GM12891 (cell line): ENCODE measurements at regions not wholly inside any gene's neighbourhood (a gene's known extent, or its start where the extent isn't known, plus 50 kb on each side); places are given as distances from the start of the nearest gene placed in this dataset.

Experiments
- POLR2A ChIP-seq: IDR thresholded peaks from 2 replicates; pipeline ENCODE4 v1.6.1; 2011; ENCODE audit warnings: low read depth, low read length, control low read depth
- POLR2AphosphoS5 ChIP-seq: IDR thresholded peaks from 2 replicates; pipeline ENCODE4 v1.6.1; 2011; ENCODE audit warnings: low read depth, low read length, control low read depth
- SPI1 ChIP-seq: IDR thresholded peaks from 2 replicates; pipeline ENCODE4 v1.6.1; 2011; ENCODE audit warnings: low read depth, low read length, control low read depth
- TAF1 ChIP-seq: IDR thresholded peaks from 2 replicates; pipeline ENCODE4 v1.6.1; 2011; ENCODE audit warnings: low read depth, low read length, control low read depth

DNA sequence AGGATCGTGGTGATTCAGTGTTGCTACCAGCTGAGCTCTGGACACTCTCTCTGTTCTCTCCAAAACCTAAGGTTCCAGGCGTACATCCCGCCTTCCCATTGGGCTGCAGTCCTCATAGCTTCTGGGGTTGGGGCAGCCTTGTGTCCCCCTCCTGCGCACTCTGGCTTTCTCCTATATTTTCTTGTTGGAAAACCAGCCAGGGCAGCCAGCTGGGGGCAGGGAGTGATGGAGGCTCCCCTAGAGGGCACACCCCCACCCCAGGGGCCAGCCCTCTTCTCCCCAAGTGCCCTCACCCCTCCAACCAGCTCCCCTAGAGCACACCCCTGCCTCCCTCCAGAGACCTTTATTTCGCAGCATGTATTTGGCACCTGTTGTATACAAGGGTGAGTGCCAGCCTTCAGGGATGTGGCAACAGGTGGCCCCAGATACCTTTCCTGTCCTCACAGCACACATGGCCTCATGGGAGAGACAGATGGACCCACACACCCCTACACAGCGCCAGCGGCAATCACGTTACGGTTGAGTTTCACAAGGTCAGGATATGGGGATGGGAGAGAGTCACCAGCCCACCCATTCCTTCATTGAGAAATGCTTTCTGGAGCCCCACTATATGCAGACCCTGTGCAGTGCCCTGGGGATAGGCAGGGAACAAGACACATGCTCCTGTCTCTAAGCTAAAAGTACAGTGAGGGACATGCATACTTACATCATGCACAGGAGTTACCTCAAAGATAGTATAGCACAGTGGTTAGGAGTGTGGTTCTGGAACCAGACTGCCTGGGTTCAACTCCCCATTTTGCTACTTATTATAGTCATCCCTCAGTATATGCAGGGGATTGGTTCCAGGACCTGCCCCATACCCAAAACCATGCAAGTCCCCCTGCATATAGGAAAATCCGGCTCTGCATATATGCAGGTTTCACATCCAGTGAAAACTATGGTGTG, 141.1 kb downstream of the PHETA1 start:
- TF ChIP-seq TAF1: no peak
- TF ChIP-seq SPI1: no peak
- no peak for TF ChIP-seq POLR2A
- TF ChIP-seq POLR2AphosphoS5: no peak
